ENCODE measurements at regions not wholly inside any gene's neighbourhood (a gene's known extent, or its start where the extent isn't known, plus 50 kb on each side); places are given as distances from the start of the nearest gene placed in this dataset.

GRCh38 chr3:8103954-8104353 lies 397.7 kb upstream of the LMCD1 start:
- no peak for TF ChIP-seq CTCF (IDR thresholded peaks at IDR 0.05)
- ATAC-seq (ENCODE audit: low FRiP score), result no peak

DNA sequence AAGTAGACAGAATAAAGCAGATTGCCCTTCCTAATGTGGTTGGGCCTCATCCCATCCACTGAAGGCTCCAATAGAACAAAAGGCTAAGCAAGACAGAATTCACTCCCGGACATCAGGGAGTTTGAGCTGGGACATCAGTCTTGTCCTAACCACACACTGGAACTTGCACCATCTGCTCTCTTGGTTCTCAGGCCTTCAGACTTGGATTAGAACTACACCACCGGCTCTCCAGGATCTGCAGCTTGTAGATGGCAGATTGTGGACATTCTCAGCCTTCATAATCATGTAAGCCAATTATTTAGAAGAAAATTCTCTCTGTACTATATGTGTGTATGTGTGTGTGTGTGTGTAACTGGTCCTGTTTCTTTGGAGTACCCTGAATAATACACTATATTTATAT lies 394.7 kb upstream of the LMCD1 start:
- ATAC-seq (ENCODE audit: low FRiP score), result no peak
- DNase-seq (ENCODE audit: low spot score), result no peak

More at GRCh38 chr3:8103954-8104353, 397.7 kb upstream of the LMCD1 start:
- DNase-seq (ENCODE audit: low spot score), result no peak

GRCh38 chr3:8110966-8111798 lies 390.4 kb upstream of the LMCD1 start:
- DNase-seq (ENCODE audit: low spot score) (peak; percentile 29), ATAC-seq (ENCODE audit: low FRiP score) (peak; percentile 66)
- peak in 1 of 3 donors; percentile 45 for TF ChIP-seq CTCF (IDR thresholded peaks at IDR 0.05)

More for the DNA sequence above, 394.7 kb upstream of the LMCD1 start:
- TF ChIP-seq CTCF (IDR thresholded peaks at IDR 0.05), result no peak

DNA sequence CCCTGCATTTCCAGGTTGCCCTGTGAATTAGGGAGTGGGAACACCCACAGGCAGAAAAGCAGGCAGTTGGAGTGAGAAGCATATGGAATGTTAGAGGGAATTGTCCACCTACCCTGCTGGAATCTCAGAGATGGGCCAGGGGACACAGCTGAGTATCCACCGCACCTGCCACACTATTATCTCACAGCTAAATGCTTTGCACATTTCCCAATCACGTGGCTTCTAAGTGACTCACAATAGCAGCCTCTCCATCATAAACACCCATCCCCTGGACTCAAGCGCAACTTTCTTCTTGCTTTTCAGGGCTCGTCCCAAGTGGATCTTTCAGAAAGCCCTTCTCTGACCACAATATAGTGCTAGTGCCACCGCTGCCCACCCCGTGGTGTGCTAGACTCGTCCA lies 389.0 kb upstream of the LMCD1 start:
- ATAC-seq (ENCODE audit: low FRiP score), result no peak
- TF ChIP-seq CTCF (IDR thresholded peaks at IDR 0.05), result no peak
- DNase-seq (ENCODE audit: low spot score), result no peak

- DNase-seq (ENCODE audit: low spot score) (no peak), ATAC-seq (ENCODE audit: low FRiP score) (no peak)
- no peak for TF ChIP-seq CTCF (IDR thresholded peaks at IDR 0.05)
Measured at GRCh38 chr3:8113626-8114025, 388.0 kb upstream of the LMCD1 start.

- ATAC-seq (ENCODE audit: low FRiP score) (no peak), DNase-seq (ENCODE audit: low spot score) (no peak)
- TF ChIP-seq CTCF (IDR thresholded peaks at IDR 0.05), result no peak
Measured at GRCh38 chr3:8128686-8129085, 372.9 kb upstream of the LMCD1 start.

DNA sequence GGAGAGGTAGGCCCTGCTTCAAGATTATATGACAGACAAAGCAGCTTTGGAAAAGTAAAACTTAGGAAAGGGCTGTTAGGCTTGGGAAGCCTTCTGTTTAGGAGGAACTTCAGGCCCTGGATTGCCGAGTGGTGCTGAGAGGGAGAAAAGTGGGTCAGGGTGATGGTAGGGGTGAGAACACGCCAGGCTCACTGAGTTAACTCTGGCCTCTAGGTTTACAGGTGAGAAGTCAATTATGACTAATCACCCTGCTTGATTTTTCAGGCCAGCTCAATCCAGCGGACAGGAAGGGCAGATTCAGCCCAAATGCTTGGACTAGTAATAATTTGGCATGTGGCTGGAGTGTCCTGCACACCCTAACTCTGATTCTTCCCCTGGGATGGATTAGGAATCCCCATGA lies 365.1 kb upstream of the LMCD1 start:
- TF ChIP-seq CTCF (IDR thresholded peaks at IDR 0.05), result no peak
- no peak for ATAC-seq (ENCODE audit: low FRiP score)
- DNase-seq (ENCODE audit: low spot score), result no peak

Data from omental fat pad (tissue), 3 donors.